HCT116 (cell line): ENCODE measurements at regions not wholly inside any gene's neighbourhood (a gene's known extent, or its start where the extent isn't known, plus 50 kb on each side); places are given as distances from the start of the nearest gene placed in this dataset.

ENCODE experiments used
- CBX3 ChIP-seq: IDR thresholded peaks from 2 replicates; pipeline ENCODE4 v1.6.1; 2012; ENCODE audit warnings: low read depth
- CEBPB ChIP-seq: IDR thresholded peaks from 2 replicates; pipeline ENCODE4 v1.6.1; 2012; ENCODE audit warnings: low read depth
- EZH2 ChIP-seq: fragments of 200-600 bp; sonication (generic); IDR thresholded peaks from 2 replicates; pipeline ENCODE4 v1.6.1; 2017; ENCODE audit warnings: antibody characterized with exemption, mixed run types
- EZH2phosphoT487 ChIP-seq: fragments of 200-600 bp; IDR thresholded peaks from 2 replicates; pipeline ENCODE4 v1.6.1; 2018; ENCODE audit warnings: antibody characterized with exemption, borderline replicate concordance
- FOSL1 ChIP-seq: IDR thresholded peaks from 2 replicates; pipeline ENCODE4 v1.6.1; 2012; ENCODE audit warnings: low read depth
- JUND ChIP-seq: IDR thresholded peaks from 2 replicates; pipeline ENCODE4 v1.6.1; 2012
- POLR2A ChIP-seq: IDR thresholded peaks from 2 replicates; pipeline ENCODE4 v1.7.0; 2011; ENCODE audit warnings: borderline replicate concordance; ENCODE audit not compliant: insufficient read depth, insufficient read length; ENCODE audit errors: extremely low read depth
- POLR2AphosphoS5 ChIP-seq: IDR thresholded peaks from 2 replicates; pipeline ENCODE4 v1.6.1; 2011; ENCODE audit warnings: mild to moderate bottlenecking, low read depth, low read length, moderate library complexity
- SIN3A ChIP-seq: IDR thresholded peaks from 2 replicates; pipeline ENCODE4 v1.6.1; 2012; ENCODE audit warnings: low read depth
- SP1 ChIP-seq: IDR thresholded peaks from 2 replicates; pipeline ENCODE4 v1.6.1; 2012; ENCODE audit warnings: low read depth
- TF ChIP-seq, protein P1 (sequence below), 3 experiments: fragments of 200-600 bp in 1 of 3; sonication (generic) in 1 of 3; IDR thresholded peaks in 2 of 3; conservative IDR thresholded peaks in 1 of 3; 2 replicates each; pipeline ENCODE4 v1.5.1; 2012 to 2017; ENCODE audit warnings: low read depth in 2 of 3, low read length in 2 of 3, antibody characterized with exemption in 1 of 3, borderline replicate concordance in 1 of 3, control low read depth in 1 of 3, mild to moderate bottlenecking in 1 of 3, mixed read lengths in 1 of 3, mixed run types in 1 of 3, moderate library complexity in 1 of 3; ENCODE audit not compliant: insufficient read depth in 1 of 3
- TF ChIP-seq, protein P2 (sequence below): IDR thresholded peaks from 2 replicates; pipeline ENCODE4 v1.6.1; 2012; ENCODE audit warnings: low read depth
- TF ChIP-seq, protein P3 (sequence below): IDR thresholded peaks from 2 replicates; pipeline ENCODE4 v1.6.1; 2011; ENCODE audit warnings: mild to moderate bottlenecking, low read length, moderate library complexity; ENCODE audit not compliant: insufficient replicate concordance; ENCODE audit errors: extremely low read depth
- TF ChIP-seq, protein P4 (sequence below): IDR thresholded peaks from 2 replicates; pipeline ENCODE4 v1.6.1; 2012

DNA sequence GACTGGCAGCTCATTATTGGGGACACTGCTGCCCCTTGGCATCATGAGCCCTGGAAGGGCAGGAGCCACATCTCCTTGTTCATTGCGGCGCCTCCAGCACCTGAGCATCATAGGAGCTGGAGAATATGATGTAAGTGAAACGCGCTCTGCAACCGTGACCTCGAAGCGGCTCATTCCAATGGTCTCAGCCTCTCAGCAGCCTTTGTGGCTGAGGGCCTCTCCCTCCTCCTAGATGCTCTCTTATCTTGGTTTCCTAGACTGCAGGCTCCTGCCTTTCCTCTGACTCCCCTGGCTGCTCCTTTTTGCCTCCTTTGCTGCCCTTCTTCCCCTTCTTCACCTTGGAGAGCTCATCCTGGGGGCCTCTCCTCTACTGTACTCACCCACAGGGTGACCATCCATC is 83.6 kb upstream of the CASZ1 start:
- TF ChIP-seq, protein P1, sequence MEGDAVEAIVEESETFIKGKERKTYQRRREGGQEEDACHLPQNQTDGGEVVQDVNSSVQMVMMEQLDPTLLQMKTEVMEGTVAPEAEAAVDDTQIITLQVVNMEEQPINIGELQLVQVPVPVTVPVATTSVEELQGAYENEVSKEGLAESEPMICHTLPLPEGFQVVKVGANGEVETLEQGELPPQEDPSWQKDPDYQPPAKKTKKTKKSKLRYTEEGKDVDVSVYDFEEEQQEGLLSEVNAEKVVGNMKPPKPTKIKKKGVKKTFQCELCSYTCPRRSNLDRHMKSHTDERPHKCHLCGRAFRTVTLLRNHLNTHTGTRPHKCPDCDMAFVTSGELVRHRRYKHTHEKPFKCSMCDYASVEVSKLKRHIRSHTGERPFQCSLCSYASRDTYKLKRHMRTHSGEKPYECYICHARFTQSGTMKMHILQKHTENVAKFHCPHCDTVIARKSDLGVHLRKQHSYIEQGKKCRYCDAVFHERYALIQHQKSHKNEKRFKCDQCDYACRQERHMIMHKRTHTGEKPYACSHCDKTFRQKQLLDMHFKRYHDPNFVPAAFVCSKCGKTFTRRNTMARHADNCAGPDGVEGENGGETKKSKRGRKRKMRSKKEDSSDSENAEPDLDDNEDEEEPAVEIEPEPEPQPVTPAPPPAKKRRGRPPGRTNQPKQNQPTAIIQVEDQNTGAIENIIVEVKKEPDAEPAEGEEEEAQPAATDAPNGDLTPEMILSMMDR (IDR thresholded peaks at IDR 0.05 in 2 of 3, conservative IDR thresholded peaks at IDR 0.05 in 1 of 3; ENCODE audit: borderline replicate concordance in 1 of 3, insufficient read depth in 1 of 3, low read depth in 2 of 3, low read length in 2 of 3), result no peak
- TF ChIP-seq, protein P2, sequence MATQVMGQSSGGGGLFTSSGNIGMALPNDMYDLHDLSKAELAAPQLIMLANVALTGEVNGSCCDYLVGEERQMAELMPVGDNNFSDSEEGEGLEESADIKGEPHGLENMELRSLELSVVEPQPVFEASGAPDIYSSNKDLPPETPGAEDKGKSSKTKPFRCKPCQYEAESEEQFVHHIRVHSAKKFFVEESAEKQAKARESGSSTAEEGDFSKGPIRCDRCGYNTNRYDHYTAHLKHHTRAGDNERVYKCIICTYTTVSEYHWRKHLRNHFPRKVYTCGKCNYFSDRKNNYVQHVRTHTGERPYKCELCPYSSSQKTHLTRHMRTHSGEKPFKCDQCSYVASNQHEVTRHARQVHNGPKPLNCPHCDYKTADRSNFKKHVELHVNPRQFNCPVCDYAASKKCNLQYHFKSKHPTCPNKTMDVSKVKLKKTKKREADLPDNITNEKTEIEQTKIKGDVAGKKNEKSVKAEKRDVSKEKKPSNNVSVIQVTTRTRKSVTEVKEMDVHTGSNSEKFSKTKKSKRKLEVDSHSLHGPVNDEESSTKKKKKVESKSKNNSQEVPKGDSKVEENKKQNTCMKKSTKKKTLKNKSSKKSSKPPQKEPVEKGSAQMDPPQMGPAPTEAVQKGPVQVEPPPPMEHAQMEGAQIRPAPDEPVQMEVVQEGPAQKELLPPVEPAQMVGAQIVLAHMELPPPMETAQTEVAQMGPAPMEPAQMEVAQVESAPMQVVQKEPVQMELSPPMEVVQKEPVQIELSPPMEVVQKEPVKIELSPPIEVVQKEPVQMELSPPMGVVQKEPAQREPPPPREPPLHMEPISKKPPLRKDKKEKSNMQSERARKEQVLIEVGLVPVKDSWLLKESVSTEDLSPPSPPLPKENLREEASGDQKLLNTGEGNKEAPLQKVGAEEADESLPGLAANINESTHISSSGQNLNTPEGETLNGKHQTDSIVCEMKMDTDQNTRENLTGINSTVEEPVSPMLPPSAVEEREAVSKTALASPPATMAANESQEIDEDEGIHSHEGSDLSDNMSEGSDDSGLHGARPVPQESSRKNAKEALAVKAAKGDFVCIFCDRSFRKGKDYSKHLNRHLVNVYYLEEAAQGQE, result no peak
- TF ChIP-seq POLR2AphosphoS5, result no peak
- no peak for TF ChIP-seq SIN3A
- no peak for TF ChIP-seq JUND
- TF ChIP-seq, protein P3, sequence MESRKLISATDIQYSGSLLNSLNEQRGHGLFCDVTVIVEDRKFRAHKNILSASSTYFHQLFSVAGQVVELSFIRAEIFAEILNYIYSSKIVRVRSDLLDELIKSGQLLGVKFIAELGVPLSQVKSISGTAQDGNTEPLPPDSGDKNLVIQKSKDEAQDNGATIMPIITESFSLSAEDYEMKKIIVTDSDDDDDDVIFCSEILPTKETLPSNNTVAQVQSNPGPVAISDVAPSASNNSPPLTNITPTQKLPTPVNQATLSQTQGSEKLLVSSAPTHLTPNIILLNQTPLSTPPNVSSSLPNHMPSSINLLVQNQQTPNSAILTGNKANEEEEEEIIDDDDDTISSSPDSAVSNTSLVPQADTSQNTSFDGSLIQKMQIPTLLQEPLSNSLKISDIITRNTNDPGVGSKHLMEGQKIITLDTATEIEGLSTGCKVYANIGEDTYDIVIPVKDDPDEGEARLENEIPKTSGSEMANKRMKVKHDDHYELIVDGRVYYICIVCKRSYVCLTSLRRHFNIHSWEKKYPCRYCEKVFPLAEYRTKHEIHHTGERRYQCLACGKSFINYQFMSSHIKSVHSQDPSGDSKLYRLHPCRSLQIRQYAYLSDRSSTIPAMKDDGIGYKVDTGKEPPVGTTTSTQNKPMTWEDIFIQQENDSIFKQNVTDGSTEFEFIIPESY, result no peak
- TF ChIP-seq EZH2, result no peak
- no peak for TF ChIP-seq CBX3
- TF ChIP-seq, protein P4, sequence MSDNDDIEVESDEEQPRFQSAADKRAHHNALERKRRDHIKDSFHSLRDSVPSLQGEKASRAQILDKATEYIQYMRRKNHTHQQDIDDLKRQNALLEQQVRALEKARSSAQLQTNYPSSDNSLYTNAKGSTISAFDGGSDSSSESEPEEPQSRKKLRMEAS, result no peak
- no peak for TF ChIP-seq POLR2A
- TF ChIP-seq EZH2phosphoT487, result no peak
- TF ChIP-seq FOSL1, result no peak
- no peak for TF ChIP-seq SP1
- no peak for TF ChIP-seq CEBPB
